Fibroblast of the aortic adventitia (primary cell): ENCODE measurements at regions not wholly inside any gene's neighbourhood (a gene's known extent, or its start where the extent isn't known, plus 50 kb on each side); places are given as distances from the start of the nearest gene placed in this dataset.

Source experiments
- DNase-seq: peaks from one replicate; pipeline ENCODE4 v3.0.0-alpha.2; 2010; ENCODE audit warnings: low read depth
- H3K4me3 ChIP-seq: 2 replicates; pipeline ENCODE4 v1.5.1; 2011; ENCODE audit warnings: low read depth, mild to moderate bottlenecking, control low read depth, low read length, moderate library complexity
- TF ChIP-seq, protein P1 (sequence below): IDR thresholded peaks from 2 replicates; pipeline ENCODE4 v1.5.1; 2011; ENCODE audit warnings: mild to moderate bottlenecking, low read length, control low read depth, inconsistent platforms; ENCODE audit not compliant: insufficient read depth

DNA sequence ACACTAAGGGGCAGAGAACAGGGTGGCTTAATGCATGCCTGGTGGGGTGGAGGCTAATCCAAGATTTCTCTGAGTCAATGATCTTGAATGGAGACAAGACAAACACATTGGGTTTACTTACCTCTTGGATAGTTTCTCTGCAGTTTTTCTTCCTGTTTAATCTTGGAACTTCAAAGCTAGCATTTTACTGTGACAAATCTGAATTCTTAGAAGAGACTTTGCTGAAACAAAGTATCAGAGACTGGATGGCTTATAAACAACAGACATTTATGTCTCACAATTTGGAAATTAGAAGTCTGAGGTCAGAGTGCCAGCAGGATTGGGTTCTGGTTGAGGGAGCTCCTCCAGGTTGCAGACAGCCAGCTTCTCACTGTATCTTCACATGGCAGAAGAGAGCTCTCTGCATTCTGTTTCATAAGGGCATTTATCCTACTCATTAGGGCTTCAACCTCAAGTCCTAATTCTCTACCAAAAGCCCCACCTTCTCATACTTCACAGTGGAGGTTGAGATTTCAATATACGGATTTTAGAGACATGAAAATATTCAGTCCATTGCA is 921.8 kb downstream of the VRK1 start:
- H3K4me3 ChIP-seq, result no peak overlapping the region
- TF ChIP-seq, protein P1, sequence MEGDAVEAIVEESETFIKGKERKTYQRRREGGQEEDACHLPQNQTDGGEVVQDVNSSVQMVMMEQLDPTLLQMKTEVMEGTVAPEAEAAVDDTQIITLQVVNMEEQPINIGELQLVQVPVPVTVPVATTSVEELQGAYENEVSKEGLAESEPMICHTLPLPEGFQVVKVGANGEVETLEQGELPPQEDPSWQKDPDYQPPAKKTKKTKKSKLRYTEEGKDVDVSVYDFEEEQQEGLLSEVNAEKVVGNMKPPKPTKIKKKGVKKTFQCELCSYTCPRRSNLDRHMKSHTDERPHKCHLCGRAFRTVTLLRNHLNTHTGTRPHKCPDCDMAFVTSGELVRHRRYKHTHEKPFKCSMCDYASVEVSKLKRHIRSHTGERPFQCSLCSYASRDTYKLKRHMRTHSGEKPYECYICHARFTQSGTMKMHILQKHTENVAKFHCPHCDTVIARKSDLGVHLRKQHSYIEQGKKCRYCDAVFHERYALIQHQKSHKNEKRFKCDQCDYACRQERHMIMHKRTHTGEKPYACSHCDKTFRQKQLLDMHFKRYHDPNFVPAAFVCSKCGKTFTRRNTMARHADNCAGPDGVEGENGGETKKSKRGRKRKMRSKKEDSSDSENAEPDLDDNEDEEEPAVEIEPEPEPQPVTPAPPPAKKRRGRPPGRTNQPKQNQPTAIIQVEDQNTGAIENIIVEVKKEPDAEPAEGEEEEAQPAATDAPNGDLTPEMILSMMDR, result no peak
- DNase-seq, result no peak

DNA sequence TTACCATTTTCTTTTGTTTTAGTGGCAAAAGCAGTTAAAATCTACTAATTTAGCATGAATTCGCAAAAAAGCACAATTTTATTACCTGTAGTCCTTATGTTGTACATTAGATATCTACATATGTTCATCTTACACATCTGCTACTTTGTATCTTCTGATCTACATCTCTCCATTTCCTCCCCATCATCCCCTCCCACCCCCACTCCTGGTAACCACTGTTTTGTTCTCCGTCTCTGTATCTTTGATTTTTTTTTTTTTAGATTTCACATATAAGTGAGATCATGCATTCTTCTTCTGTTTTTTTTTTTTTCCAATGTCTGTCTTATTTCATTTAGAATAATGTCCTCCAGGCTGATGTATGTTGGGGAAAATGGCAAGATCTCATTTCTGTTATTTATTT is 922.7 kb downstream of the VRK1 start:
- H3K4me3 ChIP-seq, result no peak overlapping the region
- no peak for DNase-seq
- TF ChIP-seq, protein P1, result no peak

DNA sequence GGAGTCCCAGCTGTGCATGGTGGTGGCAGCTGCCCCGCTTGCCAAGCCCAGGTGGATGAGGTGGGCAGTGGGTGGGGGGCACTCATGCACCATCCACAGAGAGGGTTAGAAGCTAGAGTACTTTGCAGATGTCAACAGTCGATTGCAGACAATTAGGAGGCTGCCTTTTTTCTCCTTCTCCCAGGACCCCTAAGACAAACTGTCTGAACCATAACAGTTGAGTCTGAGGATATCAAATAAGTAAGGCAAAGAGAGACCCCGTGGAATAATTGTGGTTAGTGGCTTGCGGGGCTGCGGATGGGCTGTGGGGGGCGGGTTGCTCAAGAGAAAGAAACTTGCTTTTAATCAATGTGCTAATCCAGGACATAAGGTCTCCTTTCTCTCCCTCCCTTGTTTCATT is 926.2 kb downstream of the VRK1 start:
- TF ChIP-seq, protein P1, result no peak
- no peak for DNase-seq

DNA sequence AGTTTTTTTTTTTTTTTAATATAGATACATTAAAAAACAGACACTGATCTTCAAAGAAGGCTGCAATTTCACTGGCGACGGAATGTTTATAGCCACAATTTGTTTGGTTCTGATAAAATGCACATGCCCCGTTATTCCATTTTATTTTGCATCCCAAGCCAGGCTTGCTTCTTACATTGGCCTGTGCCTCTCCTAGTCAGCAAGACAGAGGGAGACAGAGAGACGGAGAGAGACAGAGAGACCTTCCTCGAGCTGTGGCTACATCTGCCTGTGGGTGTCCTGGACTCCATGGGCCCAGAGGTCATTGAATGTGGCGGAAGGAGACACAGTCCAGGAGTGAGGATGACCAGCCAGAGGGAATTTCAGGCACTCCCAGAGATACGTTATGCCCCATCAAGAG is 926.6 kb downstream of the VRK1 start:
- no peak overlapping the region for H3K4me3 ChIP-seq
- TF ChIP-seq, protein P1, result no peak
- DNase-seq, result no peak

More for the DNA sequence above, 926.2 kb downstream of the VRK1 start:
- H3K4me3 ChIP-seq, result no peak overlapping the region

DNA sequence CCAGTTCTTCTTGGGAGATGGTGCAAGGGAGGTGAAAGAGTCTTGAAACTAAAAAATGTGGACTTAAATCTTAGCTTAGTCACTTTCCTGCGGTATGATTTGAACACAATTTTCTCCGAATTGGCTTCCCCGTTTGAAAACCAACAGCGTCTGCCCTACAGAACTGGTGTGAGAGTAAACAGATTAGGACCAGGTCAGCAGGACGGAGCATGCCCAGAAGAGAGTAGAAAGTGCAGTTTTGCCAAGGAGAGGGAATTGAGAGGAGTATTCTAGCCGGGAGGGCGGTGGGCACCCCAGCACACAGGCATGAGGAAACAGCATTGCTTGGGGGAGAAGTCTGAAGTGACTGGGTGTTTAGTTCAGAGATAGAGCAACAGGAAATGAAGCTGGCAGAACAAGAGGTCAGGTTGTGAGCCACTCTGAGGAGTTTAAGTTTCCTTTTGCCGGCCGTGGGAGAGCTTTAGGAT is 927.1 kb downstream of the VRK1 start:
- no peak overlapping the region for H3K4me3 ChIP-seq
- no peak for DNase-seq
- TF ChIP-seq, protein P1, result no peak

DNA sequence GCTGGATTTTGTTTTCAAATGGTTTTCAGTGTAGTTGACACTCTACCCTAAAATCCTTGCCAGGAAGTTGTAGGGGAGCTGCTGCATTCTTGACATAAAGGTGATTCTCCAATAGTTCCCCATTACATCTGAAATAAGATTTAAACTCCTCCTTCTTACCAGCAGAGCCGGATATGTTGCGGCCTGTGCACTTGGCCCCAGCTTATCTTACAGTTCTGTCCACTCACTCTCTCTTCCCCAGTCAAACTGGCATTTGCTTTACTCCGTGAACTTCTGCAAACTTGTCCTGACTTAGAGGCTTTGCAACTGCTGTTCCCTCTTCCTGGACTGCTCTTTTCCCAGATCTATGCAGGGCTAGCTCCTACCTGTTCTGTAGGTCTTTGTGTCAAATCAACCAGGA is 929.5 kb downstream of the VRK1 start:
- no peak overlapping the region for H3K4me3 ChIP-seq
- TF ChIP-seq, protein P1, result no peak

DNA sequence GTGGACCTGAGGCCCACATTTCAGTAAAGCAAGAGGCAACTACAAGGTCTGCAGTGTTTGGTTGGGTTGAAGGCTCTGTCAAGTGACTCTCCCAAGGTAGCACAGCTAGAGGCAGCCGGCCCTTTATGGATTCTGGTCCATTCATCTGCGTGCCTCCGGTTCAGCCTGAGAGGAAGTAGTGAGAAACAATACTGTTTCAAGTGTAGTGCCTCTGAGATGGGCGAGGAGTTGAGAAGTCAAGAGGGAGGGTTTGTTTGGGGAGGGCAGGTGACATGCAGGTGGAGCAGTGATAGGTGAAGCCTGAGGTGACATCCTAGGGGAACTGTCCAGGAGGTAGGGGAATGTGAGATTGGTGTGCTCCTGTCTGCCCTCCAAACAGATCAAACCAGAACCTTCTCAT is 933.5 kb downstream of the VRK1 start:
- no peak for DNase-seq
- no peak overlapping the region for H3K4me3 ChIP-seq
- TF ChIP-seq, protein P1, result no peak

More for the DNA sequence above, 929.5 kb downstream of the VRK1 start:
- DNase-seq, result no peak
